HEK293 (cell line): ENCODE measurements at regions not wholly inside any gene's neighbourhood (a gene's known extent, or its start where the extent isn't known, plus 50 kb on each side); places are given as distances from the start of the nearest gene placed in this dataset.

Experiments
- CTCF ChIP-seq: fragments of 450-650 bp; formaldehyde crosslinking; IDR thresholded peaks from 2 replicates; pipeline ENCODE4 v1.5.1; 2016; ENCODE audit warnings: missing biosample characterization, missing genetic modification characterization
- GLI4 ChIP-seq: fragments of 450-650 bp; formaldehyde crosslinking; IDR thresholded peaks from 2 replicates; pipeline ENCODE4 v1.5.1; 2016; ENCODE audit warnings: missing biosample characterization, missing genetic modification characterization
- REPIN1 ChIP-seq: fragments of 450-650 bp; formaldehyde crosslinking; IDR thresholded peaks from 2 replicates; pipeline ENCODE4 v1.5.1; 2017; ENCODE audit warnings: missing biosample characterization, missing genetic modification characterization, low read depth
- REST ChIP-seq: fragments of 450-650 bp; formaldehyde crosslinking; IDR thresholded peaks from 2 replicates; pipeline ENCODE4 v1.5.1; 2016; ENCODE audit warnings: missing biosample characterization, missing genetic modification characterization
- TCF7L2 ChIP-seq: IDR thresholded peaks from 2 replicates; pipeline ENCODE4 v1.6.1; 2011; ENCODE audit warnings: low read depth, mild to moderate bottlenecking, inconsistent platforms, low read length, moderate library complexity, borderline replicate concordance
- TRIM28 ChIP-seq: IDR thresholded peaks from 2 replicates; pipeline ENCODE4 v1.6.1; 2011; ENCODE audit warnings: low read length, control low read depth, borderline replicate concordance
- ZNF148 ChIP-seq: fragments of 450-650 bp; formaldehyde crosslinking; IDR thresholded peaks from 2 replicates; pipeline ENCODE4 v1.5.0; 2017; ENCODE audit warnings: missing biosample characterization, missing genetic modification characterization, borderline replicate concordance
- ZNF449 ChIP-seq: fragments of 450-650 bp; formaldehyde crosslinking; IDR thresholded peaks from 2 replicates; pipeline ENCODE4 v1.5.1; 2017; ENCODE audit warnings: missing biosample characterization, mild to moderate bottlenecking, missing genetic modification characterization, moderate library complexity
- ZNF510 ChIP-seq: fragments of 450-650 bp; formaldehyde crosslinking; IDR thresholded peaks from 2 replicates; pipeline ENCODE4 v1.5.1; 2018; ENCODE audit warnings: mild to moderate bottlenecking, missing genetic modification characterization, missing biosample characterization; ENCODE audit not compliant: insufficient replicate concordance
- ZNF626 ChIP-seq: fragments of 450-650 bp; sonication (Bioruptor Pico); formaldehyde crosslinking; IDR thresholded peaks from 2 replicates; pipeline ENCODE4 v1.5.1; 2018; ENCODE audit warnings: missing biosample characterization, missing genetic modification characterization, inconsistent platforms
- ZNF639 ChIP-seq: fragments of 450-650 bp; formaldehyde crosslinking; IDR thresholded peaks from 2 replicates; pipeline ENCODE4 v1.5.1; 2016; ENCODE audit warnings: missing biosample characterization, missing genetic modification characterization
- ZSCAN5A ChIP-seq: fragments of 450-650 bp; formaldehyde crosslinking; IDR thresholded peaks from 2 replicates; pipeline ENCODE4 v1.5.1; 2016; ENCODE audit warnings: missing biosample characterization, missing genetic modification characterization

GRCh38 chr6:140817176-140817575 lies 1315.5 kb upstream of the GJE1 start:
- TF ChIP-seq CTCF, result no peak
- TF ChIP-seq ZSCAN5A (tag by site-specific recombination), result no peak
- TF ChIP-seq REPIN1 (tag by site-specific recombination), result no peak
- TF ChIP-seq TCF7L2, result no peak; the same call in 1 of the 2 replicates
- TF ChIP-seq ZNF449, result no peak
- TF ChIP-seq REST (tag by site-specific recombination), result no peak
- TF ChIP-seq ZNF148, result no peak
- TF ChIP-seq ZNF510, result no peak
- TF ChIP-seq ZNF639 (tag by site-specific recombination), result no peak
- TF ChIP-seq GLI4 (tag by site-specific recombination), result no peak
- no peak for TF ChIP-seq ZNF626 (tag by site-specific recombination)
- no peak for TF ChIP-seq TRIM28
